ENCODE measurements at regions not wholly inside any gene's neighbourhood (a gene's known extent, or its start where the extent isn't known, plus 50 kb on each side); places are given as distances from the start of the nearest gene placed in this dataset.

- Histone ChIP-seq H3K4me3 (replicated peaks in 1 of 3; ENCODE audit: insufficient read depth in 1 of 3, low read depth in 1 of 3, low read length in 3 of 3) (no peak overlapping the region), H2AFZ (ENCODE audit: low read depth, low read length) (no peak overlapping the region), H3K79me2 (ENCODE audit: control insufficient read depth, insufficient read depth, low read length) (no peaks in the 10 kb centered on the region), H4K20me1 (replicated peaks; ENCODE audit: control insufficient read depth, extremely low read depth, insufficient read depth, low read length) (no peaks in the 10 kb centered on the region), H3K27me3 (ENCODE audit: control insufficient read depth in 2 of 2, insufficient read depth in 2 of 2, low read length in 2 of 2) (no peaks in the 10 kb centered on the region), H3K4me2 (ENCODE audit: insufficient read depth, low read length) (no peak overlapping the region), H3K27ac (ENCODE audit: insufficient read depth, low read depth, low read length) (no peak overlapping the region), H3K9me3 (replicated peaks; ENCODE audit: control insufficient read depth, insufficient read depth, low read length) (no peaks in the 10 kb centered on the region), H3K9ac (replicated peaks; ENCODE audit: extremely low read depth, insufficient read depth, low read length) (no peak overlapping the region), H3K36me3 (ENCODE audit: control insufficient read depth in 2 of 2, extremely low read depth in 1 of 2, insufficient read depth in 2 of 2, low read length in 2 of 2) (no peaks in the 10 kb centered on the region), H3K4me1 (ENCODE audit: control insufficient read depth, extremely low read depth, insufficient read depth, low read length) (no peaks in the 10 kb centered on the region), H3K9me1 (replicated peaks; ENCODE audit: control insufficient read depth, extremely low read depth, insufficient read depth, low read length) (no peaks in the 10 kb centered on the region)
- DNase-seq (ENCODE audit: low read depth, low spot score): no peak
- dilution Hi-C loops (cut with MboI; ENCODE audit: extremely low pct_ligation_motif_present, low sequenced_read_pairs) (no loop called here), intact Hi-C loops (cut with micrococcal nuclease) (no loop called here)
- no peak for FAIRE-seq
- ChIA-PET CTCF (no interaction called here), POLR2A (no interaction called here)
- TF ChIP-seq, protein P1, sequence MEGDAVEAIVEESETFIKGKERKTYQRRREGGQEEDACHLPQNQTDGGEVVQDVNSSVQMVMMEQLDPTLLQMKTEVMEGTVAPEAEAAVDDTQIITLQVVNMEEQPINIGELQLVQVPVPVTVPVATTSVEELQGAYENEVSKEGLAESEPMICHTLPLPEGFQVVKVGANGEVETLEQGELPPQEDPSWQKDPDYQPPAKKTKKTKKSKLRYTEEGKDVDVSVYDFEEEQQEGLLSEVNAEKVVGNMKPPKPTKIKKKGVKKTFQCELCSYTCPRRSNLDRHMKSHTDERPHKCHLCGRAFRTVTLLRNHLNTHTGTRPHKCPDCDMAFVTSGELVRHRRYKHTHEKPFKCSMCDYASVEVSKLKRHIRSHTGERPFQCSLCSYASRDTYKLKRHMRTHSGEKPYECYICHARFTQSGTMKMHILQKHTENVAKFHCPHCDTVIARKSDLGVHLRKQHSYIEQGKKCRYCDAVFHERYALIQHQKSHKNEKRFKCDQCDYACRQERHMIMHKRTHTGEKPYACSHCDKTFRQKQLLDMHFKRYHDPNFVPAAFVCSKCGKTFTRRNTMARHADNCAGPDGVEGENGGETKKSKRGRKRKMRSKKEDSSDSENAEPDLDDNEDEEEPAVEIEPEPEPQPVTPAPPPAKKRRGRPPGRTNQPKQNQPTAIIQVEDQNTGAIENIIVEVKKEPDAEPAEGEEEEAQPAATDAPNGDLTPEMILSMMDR (IDR thresholded peaks at IDR 0.05; ENCODE audit: extremely low read depth in 1 of 2, insufficient read depth in 1 of 2, low read depth in 1 of 2, low read length in 2 of 2): no peak
- TF ChIP-seq JUN (IDR thresholded peaks at IDR 0.05; ENCODE audit: borderline replicate concordance, insufficient read depth, insufficient read length, low read depth) (no peak), MYC (IDR thresholded peaks at IDR 0.05; ENCODE audit: low read depth, low read length) (no peak), FOS (IDR thresholded peaks at IDR 0.05; ENCODE audit: borderline replicate concordance, insufficient read depth, low read length) (no peak), EZH2 (IDR thresholded peaks at IDR 0.05; ENCODE audit: borderline replicate concordance, low read depth, low read length, severe bottlenecking) (no peak), MAX (IDR thresholded peaks at IDR 0.05; ENCODE audit: insufficient read depth, insufficient read length) (no peak), POLR2AphosphoS5 (IDR thresholded peaks at IDR 0.05; ENCODE audit: insufficient read depth, low read depth, low read length) (no peak), POLR2A (IDR thresholded peaks at IDR 0.05; ENCODE audit: low read depth, low read length) (no peak), GATA2 (IDR thresholded peaks at IDR 0.05; ENCODE audit: insufficient read depth, insufficient read length, low read depth, low read length) (no peak)
- BruUV-seq (replicated peaks): no TSS peak
These were observed 622.6 kb upstream of the PCDH20 start for GRCh38 chr13:62038214-62038613.

Data from endothelial cell of umbilical vein (primary cell).